ENCODE measurements at regions not wholly inside any gene's neighbourhood (a gene's known extent, or its start where the extent isn't known, plus 50 kb on each side); places are given as distances from the start of the nearest gene placed in this dataset.

GRCh38 chr7:22659741-22660140, 67.3 kb upstream of the IL6 start:
- no peak for TF ChIP-seq CTCF (IDR thresholded peaks at IDR 0.05; ENCODE audit: low read length)
- no peak for TF ChIP-seq EZH2 (optimal IDR thresholded peaks at IDR 0.05; ENCODE audit: low read depth, low read length)
- TF ChIP-seq EZH2phosphoT487 (IDR thresholded peaks at IDR 0.05; ENCODE audit: low read length): no peak

Data from MM.1S (cell line).